SH-SY5Y (cell line): ENCODE measurements at regions not wholly inside any gene's neighbourhood (a gene's known extent, or its start where the extent isn't known, plus 50 kb on each side); places are given as distances from the start of the nearest gene placed in this dataset.

Experiments used
- GATA2 ChIP-seq: IDR thresholded peaks from 2 replicates; pipeline ENCODE4 v1.6.1; 2011; ENCODE audit warnings: mild to moderate bottlenecking, low read depth, low read length
- GATA3 ChIP-seq: IDR thresholded peaks from 2 replicates; pipeline ENCODE4 v1.6.1; 2011; ENCODE audit warnings: low read depth, mild to moderate bottlenecking, low read length, moderate library complexity

GRCh38 chr7:12898004-12898403 lies 210.6 kb downstream of the ARL4A start:
- TF ChIP-seq GATA2 (no peak), GATA3 (no peak)
